ENCODE measurements at regions not wholly inside any gene's neighbourhood (a gene's known extent, or its start where the extent isn't known, plus 50 kb on each side); places are given as distances from the start of the nearest gene placed in this dataset.
A peak's percentile ranks its signal among the peaks of the same experiment; 100 is the strongest.

- DNase-seq (ENCODE audit: low read depth), result no peak
- in situ Hi-C loops (cut with HindIII; ENCODE audit: low sequenced_read_pairs), result no loop called here
- TF ChIP-seq, protein P1, sequence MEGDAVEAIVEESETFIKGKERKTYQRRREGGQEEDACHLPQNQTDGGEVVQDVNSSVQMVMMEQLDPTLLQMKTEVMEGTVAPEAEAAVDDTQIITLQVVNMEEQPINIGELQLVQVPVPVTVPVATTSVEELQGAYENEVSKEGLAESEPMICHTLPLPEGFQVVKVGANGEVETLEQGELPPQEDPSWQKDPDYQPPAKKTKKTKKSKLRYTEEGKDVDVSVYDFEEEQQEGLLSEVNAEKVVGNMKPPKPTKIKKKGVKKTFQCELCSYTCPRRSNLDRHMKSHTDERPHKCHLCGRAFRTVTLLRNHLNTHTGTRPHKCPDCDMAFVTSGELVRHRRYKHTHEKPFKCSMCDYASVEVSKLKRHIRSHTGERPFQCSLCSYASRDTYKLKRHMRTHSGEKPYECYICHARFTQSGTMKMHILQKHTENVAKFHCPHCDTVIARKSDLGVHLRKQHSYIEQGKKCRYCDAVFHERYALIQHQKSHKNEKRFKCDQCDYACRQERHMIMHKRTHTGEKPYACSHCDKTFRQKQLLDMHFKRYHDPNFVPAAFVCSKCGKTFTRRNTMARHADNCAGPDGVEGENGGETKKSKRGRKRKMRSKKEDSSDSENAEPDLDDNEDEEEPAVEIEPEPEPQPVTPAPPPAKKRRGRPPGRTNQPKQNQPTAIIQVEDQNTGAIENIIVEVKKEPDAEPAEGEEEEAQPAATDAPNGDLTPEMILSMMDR (IDR thresholded peaks at IDR 0.05; ENCODE audit: low read depth, low read length, missing control alignments), result no peak
- H3K4me3 ChIP-seq (ENCODE audit: low read depth, low read length), result no peak overlapping the region
Observed at GRCh38 chr14:75341620-75342019, 63.0 kb downstream of the FOS start.

DNA sequence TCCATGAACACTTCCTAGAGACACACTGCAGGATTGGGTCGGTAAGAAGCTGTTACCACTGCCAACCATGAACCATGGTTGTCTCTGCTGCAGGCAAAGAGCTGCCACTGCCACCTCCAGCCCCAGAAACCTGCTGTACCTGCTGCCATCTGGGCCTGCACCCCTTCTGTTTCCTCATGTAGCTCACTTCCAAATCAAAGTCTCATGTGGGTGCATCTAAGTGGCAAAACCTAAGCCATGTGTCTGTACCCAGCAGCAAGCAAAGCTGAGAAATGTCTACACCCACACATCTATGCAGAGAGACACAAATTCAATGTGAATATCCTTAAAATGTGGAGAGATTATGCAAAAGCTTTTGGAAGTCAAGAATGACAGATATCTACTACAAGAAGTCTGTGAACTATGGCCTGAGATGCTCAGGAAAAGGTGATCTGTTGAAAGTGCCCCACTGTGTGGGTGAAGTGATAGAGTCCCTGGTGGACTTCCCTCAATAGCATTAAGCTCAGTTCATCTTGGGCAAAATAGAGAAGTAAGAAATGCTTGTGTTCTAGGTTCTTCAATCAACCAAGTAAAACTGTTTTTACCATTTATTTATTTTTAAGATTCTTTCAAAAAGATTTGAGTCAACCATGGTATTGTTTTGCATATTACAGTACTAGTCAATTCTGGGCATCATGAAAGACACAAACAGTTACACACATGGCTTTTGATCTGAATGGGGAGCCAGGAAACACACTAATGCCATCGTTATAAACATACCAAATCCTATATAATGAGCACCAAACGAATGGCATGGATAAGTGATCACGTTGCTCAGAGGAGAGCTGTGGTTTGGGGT, 64.4 kb downstream of the FOS start:
- DNase-seq (ENCODE audit: low read depth), result no peak
- H3K4me3 ChIP-seq (ENCODE audit: low read depth, low read length), result no peak overlapping the region
- in situ Hi-C loops (cut with HindIII; ENCODE audit: low sequenced_read_pairs), result no loop called here
- TF ChIP-seq, protein P1 (IDR thresholded peaks at IDR 0.05; ENCODE audit: low read depth, low read length, missing control alignments), result no peak

- in situ Hi-C loops (cut with HindIII; ENCODE audit: low sequenced_read_pairs), result no loop called here
- TF ChIP-seq, protein P1 (IDR thresholded peaks at IDR 0.05; ENCODE audit: low read depth, low read length, missing control alignments), result no peak
- peak; percentile 18 for DNase-seq (ENCODE audit: low read depth)
- H3K4me3 ChIP-seq (ENCODE audit: low read depth, low read length), result no peak overlapping the region
Observed at GRCh38 chr14:75343911-75344310, 65.3 kb downstream of the FOS start.

DNA sequence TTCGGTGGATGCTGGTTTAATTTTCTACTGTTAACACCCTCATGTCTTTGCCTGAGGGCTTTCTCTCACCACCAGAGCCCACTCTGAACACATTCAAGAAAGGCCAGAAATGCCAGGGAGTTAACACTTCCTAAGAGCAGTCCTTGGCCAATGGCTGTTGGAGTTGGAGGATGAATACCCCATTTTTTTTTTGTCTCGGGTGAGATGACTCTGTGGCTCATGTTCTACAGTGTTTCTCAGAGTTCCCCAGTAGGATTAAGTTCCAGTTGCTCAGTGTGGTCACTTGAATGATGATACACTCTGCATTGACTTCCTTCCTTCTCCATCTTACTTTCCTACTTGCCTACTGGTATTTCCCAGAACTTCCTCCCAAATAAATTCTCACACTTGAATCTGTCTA, 65.8 kb downstream of the FOS start:
- DNase-seq (ENCODE audit: low read depth), result no peak
- in situ Hi-C loops (cut with HindIII; ENCODE audit: low sequenced_read_pairs), result no loop called here
- TF ChIP-seq, protein P1 (IDR thresholded peaks at IDR 0.05; ENCODE audit: low read depth, low read length, missing control alignments), result no peak
- H3K4me3 ChIP-seq (ENCODE audit: low read depth, low read length), result no peak overlapping the region

GRCh38 chr14:75350505-75351060, 72.0 kb downstream of the FOS start:
- DNase-seq (ENCODE audit: low read depth), result no peak
- TF ChIP-seq, protein P1 (IDR thresholded peaks at IDR 0.05; ENCODE audit: low read depth, low read length, missing control alignments), result no peak

DNA sequence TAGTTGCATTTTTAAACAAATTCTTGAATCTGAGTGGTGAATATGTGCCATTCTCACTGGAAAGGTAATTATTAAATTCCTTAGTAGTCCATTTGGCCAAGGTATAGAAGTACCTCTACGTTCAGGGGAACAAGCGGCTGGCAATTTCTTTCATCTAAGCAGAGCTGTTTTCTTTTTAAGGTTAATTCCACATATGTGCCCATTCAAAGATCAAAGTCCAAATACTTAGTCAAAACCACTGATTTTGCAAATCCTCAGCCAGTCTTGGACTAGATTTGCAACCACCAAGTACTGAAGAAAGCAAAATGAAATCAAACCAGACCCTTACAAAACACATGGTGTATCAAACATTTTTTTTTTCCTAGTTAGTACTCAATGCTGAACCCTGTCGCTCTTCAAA, 68.7 kb upstream of the JDP2 start:
- in situ Hi-C loops (cut with HindIII; ENCODE audit: low sequenced_read_pairs), result no loop called here
- H3K4me3 ChIP-seq (ENCODE audit: low read depth, low read length), result no peak overlapping the region
- DNase-seq (ENCODE audit: low read depth), result no peak
- TF ChIP-seq, protein P1 (IDR thresholded peaks at IDR 0.05; ENCODE audit: low read depth, low read length, missing control alignments), result no peak

More at GRCh38 chr14:75350505-75351060, 72.0 kb downstream of the FOS start:
- in situ Hi-C loops (cut with HindIII; ENCODE audit: low sequenced_read_pairs), result no loop called here
- H3K4me3 ChIP-seq (ENCODE audit: low read depth, low read length), result no peak overlapping the region
